GM21576 (cell line): ENCODE measurements at regions not wholly inside any gene's neighbourhood (a gene's known extent, or its start where the extent isn't known, plus 50 kb on each side); places are given as distances from the start of the nearest gene placed in this dataset.

Experiments used
- ATAC-seq: cut with Tn5 transposase; IDR thresholded peaks from one replicate; pipeline ENCODE4 v1.9.1; 2021; ENCODE audit warnings: mild to moderate bottlenecking, moderate library complexity; ENCODE audit not compliant: unreplicated experiment

- ATAC-seq, result no peak
Observed at GRCh38 chr3:16807391-16807790, 77.4 kb upstream of the PLCL2 start.

- ATAC-seq, result no peak
Observed at GRCh38 chr3:16808393-16809107, 76.2 kb upstream of the PLCL2 start.

- ATAC-seq, result no peak
Observed at GRCh38 chr3:16809482-16809881, 75.3 kb upstream of the PLCL2 start.

GRCh38 chr3:16809993-16810392 is 74.8 kb upstream of the PLCL2 start:
- ATAC-seq, result no peak

- ATAC-seq, result no peak
Observed at GRCh38 chr3:16810593-16811367, 74.0 kb upstream of the PLCL2 start.

- ATAC-seq, result no peak
Observed at GRCh38 chr3:16811950-16812349, 72.8 kb upstream of the PLCL2 start.

DNA sequence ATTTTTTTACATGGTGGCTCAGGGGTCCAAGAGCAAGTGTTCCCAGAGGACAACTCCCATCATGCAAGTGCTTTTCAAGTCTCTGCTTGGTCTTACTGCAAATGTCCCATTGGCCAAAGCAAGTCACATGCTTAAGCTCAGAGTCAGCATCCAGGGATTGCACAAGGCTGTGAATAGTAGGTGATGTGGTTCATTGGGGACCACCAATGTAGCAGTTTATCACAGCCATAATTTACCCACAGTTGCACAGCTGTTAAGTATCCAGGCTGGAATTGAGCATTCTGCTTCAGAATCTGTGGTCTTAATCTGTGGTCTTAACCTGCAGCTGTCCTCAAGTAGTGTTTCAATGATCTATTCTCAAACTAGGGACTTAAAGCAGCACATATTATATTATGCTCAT is 71.4 kb upstream of the PLCL2 start:
- no peak for ATAC-seq

DNA sequence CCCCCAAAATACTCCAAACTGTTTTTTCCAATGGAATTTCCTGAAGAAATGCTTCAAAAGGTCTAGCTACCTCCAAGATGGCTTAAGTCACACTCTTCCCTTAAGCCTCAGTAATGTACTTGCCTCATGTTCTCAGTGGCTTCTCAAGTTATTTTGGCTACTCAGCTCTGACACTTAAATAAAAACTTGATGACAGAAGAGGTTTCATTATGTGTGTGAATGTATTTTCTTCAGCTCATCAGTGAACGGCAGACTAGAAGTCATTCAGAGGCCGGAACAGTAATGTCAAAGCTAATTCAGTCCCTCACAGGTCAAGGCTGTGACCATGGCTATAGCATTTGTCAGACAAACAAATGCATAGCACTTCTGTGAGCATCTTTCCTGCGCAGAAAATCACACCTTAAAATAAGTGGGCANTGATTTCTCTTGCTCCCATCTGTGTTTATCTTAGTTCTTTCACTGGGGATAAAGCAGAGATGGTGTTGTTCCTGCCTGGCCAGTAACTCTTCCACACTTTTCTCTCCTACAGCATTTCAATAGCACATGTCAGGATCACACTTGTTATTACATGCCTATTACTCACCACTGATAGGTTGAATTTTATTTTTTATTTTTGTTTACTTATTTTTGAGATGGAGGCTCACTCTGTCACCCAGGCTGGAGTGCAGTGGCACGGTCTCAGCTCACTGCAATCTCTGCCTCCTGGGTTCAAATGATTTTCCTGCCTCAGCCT is 68.5 kb upstream of the PLCL2 start:
- ATAC-seq, result peak; percentile 82

DNA sequence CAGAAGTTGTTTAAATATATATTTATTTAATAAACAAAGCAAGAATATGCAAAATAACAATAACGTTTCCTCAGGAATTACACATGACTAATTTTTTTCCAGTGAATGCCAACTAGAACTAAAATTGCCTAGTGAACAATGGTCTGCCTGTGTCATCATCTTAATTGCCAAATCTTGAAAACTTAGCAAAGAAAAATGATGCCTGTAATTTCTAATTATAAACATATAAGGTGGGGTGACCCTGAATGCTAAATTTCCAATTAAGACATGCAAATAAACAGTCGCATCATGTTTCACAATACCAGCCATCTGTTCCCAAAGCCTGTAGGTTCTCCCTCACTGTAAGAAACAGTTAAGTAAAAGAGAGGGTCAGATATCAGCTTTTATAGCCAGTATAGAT is 67.6 kb upstream of the PLCL2 start:
- ATAC-seq, result no peak

DNA sequence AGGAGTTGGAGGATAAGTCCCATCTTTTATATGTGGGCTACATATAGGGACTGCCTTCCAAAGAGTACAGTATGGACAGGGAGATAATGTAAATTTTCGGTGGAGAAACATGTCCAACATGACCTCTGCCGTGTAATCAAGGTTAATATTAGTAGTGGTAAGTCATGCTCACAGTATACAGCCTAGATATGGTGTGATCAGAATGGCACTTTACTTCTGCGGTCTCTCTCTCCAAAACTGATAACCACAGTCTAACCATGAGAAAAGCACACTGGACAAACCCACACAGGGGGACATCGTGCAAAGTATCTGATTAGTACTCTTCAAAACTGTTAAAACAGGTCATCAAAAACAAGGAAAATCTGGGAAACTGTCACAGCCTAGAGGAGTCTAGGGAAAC is 66.6 kb upstream of the PLCL2 start:
- ATAC-seq, result no peak

DNA sequence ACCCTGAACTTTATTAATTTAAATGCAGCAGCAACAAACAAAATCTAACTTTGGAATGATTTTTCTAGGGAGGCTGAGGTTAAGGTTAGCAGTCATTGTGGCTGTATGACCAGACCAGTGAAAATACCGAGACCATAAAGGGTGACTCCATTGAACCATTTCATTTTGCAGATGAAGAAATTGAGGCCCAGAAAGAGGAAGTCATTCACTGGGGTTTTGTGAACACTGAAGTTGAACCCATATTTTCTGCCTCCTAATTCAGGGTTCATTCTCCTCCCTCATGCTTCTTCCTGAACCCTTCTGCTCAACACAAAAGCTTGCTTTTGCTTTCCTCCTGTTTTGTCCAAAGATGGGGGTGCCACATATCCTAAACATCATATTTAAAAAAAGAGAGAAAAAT is 65.8 kb upstream of the PLCL2 start:
- ATAC-seq, result no peak

- ATAC-seq, result no peak
Observed at GRCh38 chr3:16820485-16820884, 64.3 kb upstream of the PLCL2 start.

GRCh38 chr3:16821053-16821452 is 63.7 kb upstream of the PLCL2 start:
- ATAC-seq, result no peak

DNA sequence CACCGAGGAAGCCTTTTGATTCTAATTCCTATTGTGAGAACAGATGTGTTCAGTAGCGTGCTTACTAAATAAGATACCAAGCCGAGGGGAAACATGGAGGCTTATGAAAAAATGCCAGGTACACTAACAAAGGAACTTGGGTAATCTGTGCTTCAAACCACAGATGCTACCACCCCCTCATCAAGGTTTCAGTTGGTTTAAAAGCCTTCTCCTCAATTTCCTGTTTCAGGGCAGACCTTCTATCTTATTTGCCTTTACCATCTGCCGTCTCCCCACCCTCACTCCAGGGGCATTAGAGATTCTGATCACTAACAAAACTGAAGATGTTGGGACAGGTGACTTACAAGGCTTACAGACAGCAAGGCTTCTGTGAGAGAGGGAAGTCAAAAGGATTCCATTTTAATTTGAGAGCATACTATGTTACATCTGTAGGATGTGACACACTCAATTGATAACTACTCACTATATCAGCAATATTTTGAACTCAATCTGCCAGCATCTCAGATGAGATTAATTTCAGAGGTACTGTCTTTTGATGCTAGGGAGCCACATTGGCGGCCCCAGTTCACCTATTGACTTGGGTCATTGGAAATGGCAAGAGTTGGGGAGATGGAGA is 60.6 kb upstream of the PLCL2 start:
- ATAC-seq, result peak; percentile 82

GRCh38 chr3:16825617-16826204 is 59.0 kb upstream of the PLCL2 start:
- ATAC-seq, result no peak

DNA sequence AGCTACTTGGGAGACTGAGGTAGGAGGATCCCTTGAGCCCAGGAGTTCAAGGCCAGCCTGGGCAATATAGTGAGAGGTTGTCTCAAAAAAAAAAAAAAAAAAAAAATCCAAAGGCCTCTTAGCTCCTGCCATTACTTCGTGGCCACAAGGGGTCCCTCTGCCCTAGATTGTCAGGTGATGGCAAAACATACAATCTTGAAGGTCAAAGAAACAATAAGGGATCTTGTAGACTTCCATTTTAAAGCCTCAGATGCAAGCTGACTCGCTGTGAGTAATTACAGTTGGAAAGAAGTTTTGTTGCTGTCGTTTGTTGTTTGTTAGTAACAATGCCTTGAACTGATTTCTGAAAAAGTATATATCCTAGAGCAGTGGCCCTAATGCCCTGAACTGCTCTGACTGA is 55.9 kb upstream of the PLCL2 start:
- peak; percentile 41 for ATAC-seq

DNA sequence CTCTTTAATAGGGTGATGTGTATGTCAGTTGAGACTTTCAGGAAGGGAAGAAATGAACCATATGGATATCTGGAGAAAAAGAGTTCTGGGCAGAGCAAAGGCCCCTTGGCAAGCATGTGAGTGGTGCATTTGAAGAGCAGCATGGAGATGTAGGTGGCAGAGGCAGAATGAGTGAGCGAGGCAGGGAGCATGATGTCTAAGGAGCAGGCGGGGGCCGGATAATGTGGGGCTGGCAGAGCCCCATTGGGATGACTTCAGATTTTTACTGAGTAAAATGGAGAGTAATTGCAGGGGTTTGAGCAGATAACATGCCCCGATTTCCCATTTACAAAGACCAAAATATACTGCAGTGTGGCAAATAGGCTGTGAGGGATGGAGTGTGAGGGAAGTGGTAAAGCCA is 52.9 kb upstream of the PLCL2 start:
- no peak for ATAC-seq

DNA sequence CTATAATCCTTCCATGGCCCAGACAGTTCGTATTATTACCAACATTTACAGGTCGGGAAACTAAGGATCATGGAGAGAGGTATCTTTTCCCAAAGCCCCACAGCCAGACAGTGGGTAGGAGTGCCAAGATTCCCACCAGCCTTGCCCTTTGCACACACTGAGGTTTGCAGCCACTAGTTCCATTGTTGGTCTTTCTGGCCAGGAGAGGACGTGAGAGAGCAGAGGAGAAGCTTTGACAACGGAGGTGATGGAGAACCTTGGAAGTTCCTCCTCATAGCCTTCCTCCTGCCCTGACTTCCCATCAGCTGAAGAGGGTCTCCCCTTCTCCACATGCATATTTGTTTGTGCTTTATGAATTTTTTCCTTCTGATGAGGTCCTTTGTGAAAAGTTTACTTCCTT is 50.5 kb upstream of the PLCL2 start:
- no peak for ATAC-seq

DNA sequence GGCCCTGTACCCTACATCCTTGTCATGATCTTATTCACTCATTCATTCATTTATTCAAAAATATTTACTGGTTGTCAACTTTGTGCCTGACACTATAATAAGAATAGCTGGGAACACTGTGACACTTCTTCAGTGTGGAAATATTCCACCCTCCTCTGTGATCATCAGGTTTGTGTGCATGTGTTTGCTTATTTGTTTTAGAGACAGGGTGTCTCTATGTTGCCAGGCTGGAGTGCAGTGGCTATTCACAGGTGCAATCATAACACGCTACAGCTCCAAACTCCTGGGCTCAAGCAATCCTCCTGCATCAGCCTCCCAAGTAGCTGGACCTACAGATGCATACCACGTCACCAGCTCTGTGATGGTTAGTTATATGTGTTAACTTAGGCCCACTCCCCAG is 50.0 kb upstream of the PLCL2 start:
- no peak for ATAC-seq
